ENCODE measurements at regions not wholly inside any gene's neighbourhood (a gene's known extent, or its start where the extent isn't known, plus 50 kb on each side); places are given as distances from the start of the nearest gene placed in this dataset.

DNA sequence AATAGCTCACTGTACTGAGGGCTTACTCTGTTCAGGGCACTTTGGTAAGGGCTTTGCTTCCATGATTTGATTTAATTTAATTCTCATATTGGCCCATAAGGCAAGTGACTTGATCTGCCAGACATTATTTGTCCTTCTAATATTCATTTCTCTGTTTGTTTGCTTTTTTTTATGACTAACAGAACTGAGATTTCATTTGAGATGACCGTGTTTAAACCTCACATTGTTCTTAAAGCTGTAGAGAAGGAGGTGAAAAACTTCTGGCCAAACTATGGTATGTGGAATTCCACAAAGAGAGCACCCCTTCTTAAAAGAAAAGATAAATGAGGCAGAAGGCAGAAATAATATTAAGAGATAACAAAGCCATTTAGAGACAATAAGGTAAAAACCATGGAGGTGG, 775.6 kb upstream of the ACO1 start:
- H3K4me3 ChIP-seq (replicated peaks; ENCODE audit: low read depth, low read length) = no peak overlapping the region
- no peak for DNase-seq (ENCODE audit: low read depth)
- TF ChIP-seq, protein P1, sequence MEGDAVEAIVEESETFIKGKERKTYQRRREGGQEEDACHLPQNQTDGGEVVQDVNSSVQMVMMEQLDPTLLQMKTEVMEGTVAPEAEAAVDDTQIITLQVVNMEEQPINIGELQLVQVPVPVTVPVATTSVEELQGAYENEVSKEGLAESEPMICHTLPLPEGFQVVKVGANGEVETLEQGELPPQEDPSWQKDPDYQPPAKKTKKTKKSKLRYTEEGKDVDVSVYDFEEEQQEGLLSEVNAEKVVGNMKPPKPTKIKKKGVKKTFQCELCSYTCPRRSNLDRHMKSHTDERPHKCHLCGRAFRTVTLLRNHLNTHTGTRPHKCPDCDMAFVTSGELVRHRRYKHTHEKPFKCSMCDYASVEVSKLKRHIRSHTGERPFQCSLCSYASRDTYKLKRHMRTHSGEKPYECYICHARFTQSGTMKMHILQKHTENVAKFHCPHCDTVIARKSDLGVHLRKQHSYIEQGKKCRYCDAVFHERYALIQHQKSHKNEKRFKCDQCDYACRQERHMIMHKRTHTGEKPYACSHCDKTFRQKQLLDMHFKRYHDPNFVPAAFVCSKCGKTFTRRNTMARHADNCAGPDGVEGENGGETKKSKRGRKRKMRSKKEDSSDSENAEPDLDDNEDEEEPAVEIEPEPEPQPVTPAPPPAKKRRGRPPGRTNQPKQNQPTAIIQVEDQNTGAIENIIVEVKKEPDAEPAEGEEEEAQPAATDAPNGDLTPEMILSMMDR (IDR thresholded peaks at IDR 0.05; ENCODE audit: low read length, missing control alignments) = no peak

- no peak overlapping the region for H3K4me3 ChIP-seq (replicated peaks; ENCODE audit: low read depth, low read length)
- peak; percentile 29 for DNase-seq (ENCODE audit: low read depth)
- TF ChIP-seq, protein P1 (IDR thresholded peaks at IDR 0.05; ENCODE audit: low read length, missing control alignments) = no peak
Measured at GRCh38 chr9:31612336-31613030, 772.0 kb upstream of the ACO1 start.

DNA sequence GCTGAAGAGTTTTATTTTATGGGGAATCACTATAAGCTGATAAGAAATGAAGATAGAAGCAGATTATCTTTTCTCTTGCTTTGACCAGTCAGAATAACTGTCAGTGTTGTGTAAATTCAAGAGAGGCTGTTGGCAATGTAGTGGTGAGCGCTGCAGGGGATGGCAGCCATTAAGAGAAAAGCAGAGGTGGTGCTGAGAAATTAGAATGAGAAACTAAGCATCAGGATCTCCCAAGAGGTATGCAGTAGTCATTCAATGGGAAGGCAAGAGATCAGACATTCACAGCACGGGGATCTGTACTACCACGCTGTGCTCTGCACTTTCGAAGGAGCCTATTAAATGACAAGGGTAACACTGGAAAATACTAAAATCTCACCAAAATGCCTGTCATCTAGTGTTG, 768.5 kb upstream of the ACO1 start:
- no peak overlapping the region for H3K4me3 ChIP-seq (replicated peaks; ENCODE audit: low read depth, low read length)
- TF ChIP-seq, protein P1 (IDR thresholded peaks at IDR 0.05; ENCODE audit: low read length, missing control alignments) = no peak
- DNase-seq (ENCODE audit: low read depth) = no peak

GRCh38 chr9:31623511-31623910, 760.9 kb upstream of the ACO1 start:
- no peak for DNase-seq (ENCODE audit: low read depth)
- no peak overlapping the region for H3K4me3 ChIP-seq (replicated peaks; ENCODE audit: low read depth, low read length)
- TF ChIP-seq, protein P1 (IDR thresholded peaks at IDR 0.05; ENCODE audit: low read length, missing control alignments) = no peak

DNA sequence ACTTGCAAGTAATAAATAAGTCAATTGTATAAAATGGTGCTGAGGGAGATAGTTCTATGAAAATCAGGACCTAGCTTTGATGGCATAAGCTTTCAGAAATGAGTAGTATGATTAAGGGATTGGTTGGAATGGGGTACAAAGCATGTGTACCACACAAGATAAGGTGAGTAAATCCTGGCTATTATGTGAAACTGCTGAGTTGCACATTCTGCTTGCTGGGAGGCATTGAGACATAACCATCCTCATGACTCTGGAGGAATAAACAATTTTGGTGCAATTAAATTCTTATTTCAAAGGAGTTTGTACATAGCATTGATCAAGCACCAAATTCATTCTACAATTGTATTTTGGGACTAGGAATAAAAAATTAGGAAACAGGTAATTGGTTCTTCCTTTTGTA, 755.2 kb upstream of the ACO1 start:
- H3K4me3 ChIP-seq (replicated peaks; ENCODE audit: low read depth, low read length) = no peak overlapping the region
- no peak for DNase-seq (ENCODE audit: low read depth)
- TF ChIP-seq, protein P1 (IDR thresholded peaks at IDR 0.05; ENCODE audit: low read length, missing control alignments) = no peak

DNA sequence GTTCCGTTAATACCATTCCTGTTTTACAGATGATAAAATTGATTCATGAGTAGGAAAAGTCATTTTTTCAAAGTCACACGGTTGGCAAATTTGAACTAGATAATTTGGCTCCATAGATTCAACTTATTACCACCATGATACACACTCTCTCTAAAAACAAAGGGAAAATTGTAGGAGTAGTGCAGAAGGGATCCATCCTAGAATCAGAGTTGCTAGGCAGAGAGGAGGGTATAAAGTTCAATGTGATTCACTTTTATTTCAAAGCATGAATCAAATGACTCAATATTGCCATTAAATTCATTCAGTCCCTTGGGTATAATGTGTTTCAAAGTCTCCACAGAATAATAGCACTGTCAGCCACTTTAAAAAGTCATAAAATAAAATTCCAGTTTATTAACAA, 747.2 kb upstream of the ACO1 start:
- DNase-seq (ENCODE audit: low read depth) = no peak
- no peak overlapping the region for H3K4me3 ChIP-seq (replicated peaks; ENCODE audit: low read depth, low read length)
- TF ChIP-seq, protein P1 (IDR thresholded peaks at IDR 0.05; ENCODE audit: low read length, missing control alignments) = no peak

- DNase-seq (ENCODE audit: low read depth) = no peak
- no peak overlapping the region for H3K4me3 ChIP-seq (replicated peaks; ENCODE audit: low read depth, low read length)
- TF ChIP-seq, protein P1 (IDR thresholded peaks at IDR 0.05; ENCODE audit: low read length, missing control alignments) = no peak
Measured at GRCh38 chr9:31637861-31638260, 746.6 kb upstream of the ACO1 start.

All from fibroblast of pulmonary artery (primary cell).